ENCODE measurements at regions not wholly inside any gene's neighbourhood (a gene's known extent, or its start where the extent isn't known, plus 50 kb on each side); places are given as distances from the start of the nearest gene placed in this dataset.

- no peak for TF ChIP-seq CTCF (IDR thresholded peaks at IDR 0.05)
- TF ChIP-seq POLR2A (IDR thresholded peaks at IDR 0.05), result no peak
These were observed 133.7 kb upstream of the HNRNPA3 start for GRCh38 chr2:177078855-177079254.
